ENCODE measurements at regions not wholly inside any gene's neighbourhood (a gene's known extent, or its start where the extent isn't known, plus 50 kb on each side); places are given as distances from the start of the nearest gene placed in this dataset.
"Not testable (repeated sequence)": the region's sequence is repeated elsewhere in the genome, so short reads cannot be mapped to it uniquely, and the experiment has no call there.

- not testable (repeated sequence) for DNase-seq (ENCODE audit: low read depth in 1 of 2, low spot score in 1 of 2)
These were observed 105.0 kb upstream of the HMX1 start for GRCh38 chr4:8976466-8977128.

DNA sequence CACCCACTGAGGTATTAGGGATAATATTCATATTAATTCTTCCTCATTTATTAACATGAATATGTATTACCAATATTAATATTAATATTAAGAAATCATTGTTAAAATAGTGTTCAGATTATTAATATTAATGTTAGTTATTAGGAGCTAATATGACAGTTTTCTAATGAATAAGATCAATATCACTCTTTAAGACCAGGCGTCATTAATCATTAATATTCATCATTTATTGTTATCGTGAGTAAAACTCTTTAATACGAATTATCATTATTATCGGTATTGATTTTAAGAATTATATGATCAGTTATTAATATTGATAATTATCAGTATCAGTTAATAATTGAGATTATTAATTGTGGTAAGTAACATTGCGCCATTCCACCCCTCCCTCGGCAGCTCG lies 101.0 kb upstream of the HMX1 start:
- not testable (repeated sequence) for DNase-seq (ENCODE audit: low read depth in 1 of 2, low spot score in 1 of 2)

- DNase-seq (ENCODE audit: low read depth in 1 of 2, low spot score in 1 of 2) = not testable (repeated sequence)
These were observed 94.3 kb upstream of the HMX1 start for GRCh38 chr4:8965896-8966295.

DNA sequence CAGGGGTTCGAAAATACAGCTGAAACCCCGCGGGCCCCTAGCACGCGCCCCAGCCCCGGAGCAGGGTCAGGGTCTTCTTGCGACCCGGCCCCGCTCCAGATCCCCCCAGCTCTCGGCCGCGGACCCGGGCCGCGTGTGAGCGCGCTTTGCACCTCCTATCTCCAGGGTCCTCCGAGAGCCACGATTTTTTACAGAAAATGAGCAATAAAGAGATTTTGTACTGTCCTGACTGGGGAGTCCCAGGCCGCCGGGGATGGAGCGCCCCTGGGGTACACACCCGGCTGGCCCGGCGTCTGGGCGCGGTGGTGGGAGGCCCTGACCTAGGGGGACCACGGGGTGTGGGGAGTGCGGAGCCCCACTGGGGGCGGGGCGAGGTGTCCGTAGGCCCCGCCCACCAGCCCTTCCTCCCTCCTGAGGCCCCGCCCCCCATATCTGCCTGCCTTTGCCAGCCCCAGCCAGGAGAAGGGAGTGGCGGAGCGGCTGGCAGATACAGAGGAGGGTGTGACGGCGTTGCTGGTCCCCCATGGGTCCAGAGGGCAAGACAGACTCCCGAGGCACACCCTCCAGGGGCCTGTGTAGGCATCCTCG lies 92.7 kb upstream of the HMX1 start:
- DNase-seq (ENCODE audit: low read depth in 1 of 2, low spot score in 1 of 2) = not testable (repeated sequence)

DNA sequence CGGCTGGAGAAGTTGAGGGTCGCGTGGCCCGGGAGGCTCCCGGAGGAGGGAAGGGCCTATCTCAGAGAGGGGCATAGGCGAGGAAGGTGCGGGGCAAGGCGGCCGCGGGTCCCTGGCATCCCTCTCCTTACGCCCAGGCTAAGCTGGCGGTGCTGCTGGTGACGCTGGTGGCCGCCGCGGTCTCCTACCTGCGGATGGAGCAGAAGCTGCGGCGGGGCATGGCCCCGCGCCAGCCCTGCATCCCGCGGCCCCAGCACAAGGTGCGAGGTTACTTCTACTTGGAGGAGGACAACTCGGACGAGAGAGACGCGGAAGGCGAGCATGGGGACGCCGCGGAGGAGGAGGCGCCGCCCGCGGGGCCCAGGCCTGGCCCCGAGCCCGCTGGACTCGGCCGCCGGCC lies 91.9 kb upstream of the HMX1 start:
- DNase-seq (ENCODE audit: low read depth in 1 of 2, low spot score in 1 of 2) = not testable (repeated sequence)

DNA sequence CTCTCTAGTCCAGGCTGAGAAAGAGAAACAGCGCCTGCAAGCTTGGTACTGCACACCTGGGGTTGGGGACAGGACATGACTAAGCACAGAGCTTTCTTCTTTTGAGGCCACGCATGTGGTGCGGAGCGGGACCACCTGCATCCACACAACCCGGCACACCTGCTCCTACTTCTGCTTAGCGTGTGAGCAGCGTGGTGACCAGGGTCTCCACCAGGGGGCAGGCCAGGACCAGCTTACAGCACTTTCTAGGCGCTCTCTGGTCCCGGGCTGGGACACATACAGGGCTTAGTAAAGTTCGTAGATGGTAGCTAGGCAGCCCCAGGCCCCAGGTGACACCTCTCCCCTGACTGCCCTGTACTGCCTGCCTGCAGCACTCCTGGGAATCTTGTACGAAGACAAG lies 89.7 kb upstream of the HMX1 start:
- DNase-seq (ENCODE audit: low read depth in 1 of 2, low spot score in 1 of 2) = peak in 1 of 2 donors; percentile 12

DNA sequence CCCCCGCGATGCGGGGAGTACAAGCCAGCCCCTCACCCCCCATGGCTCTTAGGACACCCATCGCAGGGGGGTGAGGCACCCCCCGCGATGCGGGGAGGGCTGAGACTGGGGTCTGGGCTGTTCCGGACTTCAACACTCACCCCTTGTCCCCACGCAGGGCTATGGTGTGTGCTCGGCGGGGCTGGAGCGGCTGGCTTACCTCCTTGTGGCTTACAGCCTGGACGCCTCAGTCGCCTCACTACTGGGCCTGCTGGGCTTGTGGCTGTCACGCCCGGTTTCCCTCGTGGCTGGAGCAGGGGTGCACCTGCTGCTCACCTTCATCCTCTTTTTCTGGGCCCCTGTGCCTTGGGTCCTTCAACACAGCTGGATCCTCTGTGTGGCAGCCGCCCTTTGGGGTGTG lies 87.8 kb upstream of the HMX1 start:
- DNase-seq (ENCODE audit: low read depth in 1 of 2, low spot score in 1 of 2) = not testable (repeated sequence)

- not testable (repeated sequence) for DNase-seq (ENCODE audit: low read depth in 1 of 2, low spot score in 1 of 2)
These were observed 82.4 kb upstream of the HMX1 start for GRCh38 chr4:8954001-8954400.

- not testable (repeated sequence) for DNase-seq (ENCODE audit: low read depth in 1 of 2, low spot score in 1 of 2)
These were observed 81.2 kb upstream of the HMX1 start for GRCh38 chr4:8952791-8953190.

- DNase-seq (ENCODE audit: low read depth in 1 of 2, low spot score in 1 of 2) = not testable (repeated sequence)
These were observed 80.5 kb upstream of the HMX1 start for GRCh38 chr4:8952109-8952508.

GRCh38 chr4:8945506-8945905 lies 73.9 kb upstream of the HMX1 start:
- DNase-seq (ENCODE audit: low read depth in 1 of 2, low spot score in 1 of 2) = not testable (repeated sequence)

GRCh38 chr4:8943367-8943766 lies 71.7 kb upstream of the HMX1 start:
- DNase-seq (ENCODE audit: low read depth in 1 of 2, low spot score in 1 of 2) = not testable (repeated sequence)

- not testable (repeated sequence) for DNase-seq (ENCODE audit: low read depth in 1 of 2, low spot score in 1 of 2)
These were observed 70.4 kb upstream of the HMX1 start for GRCh38 chr4:8942088-8942487.

DNA sequence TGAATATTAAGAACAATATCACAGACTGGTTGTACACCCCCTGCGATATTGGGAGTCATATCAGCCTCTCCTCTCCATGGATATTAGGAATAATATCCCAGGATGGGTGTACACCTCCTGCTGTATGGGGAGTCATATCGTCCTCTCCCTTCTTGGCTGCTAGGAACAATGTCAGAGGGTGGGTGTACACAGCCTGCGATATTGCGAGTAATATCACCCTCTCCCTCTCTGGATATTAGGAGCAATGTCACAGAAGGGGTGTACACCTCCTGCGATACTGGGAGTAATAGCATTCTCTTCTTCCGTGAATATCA lies 69.8 kb upstream of the HMX1 start:
- not testable (repeated sequence) for DNase-seq (ENCODE audit: low read depth in 1 of 2, low spot score in 1 of 2)

- DNase-seq (ENCODE audit: low read depth in 1 of 2, low spot score in 1 of 2) = no peak
These were observed 69.3 kb upstream of the HMX1 start for GRCh38 chr4:8940792-8941491.

GRCh38 chr4:8939840-8940742 lies 68.5 kb upstream of the HMX1 start:
- no peak for DNase-seq (ENCODE audit: low read depth in 1 of 2, low spot score in 1 of 2)

DNA sequence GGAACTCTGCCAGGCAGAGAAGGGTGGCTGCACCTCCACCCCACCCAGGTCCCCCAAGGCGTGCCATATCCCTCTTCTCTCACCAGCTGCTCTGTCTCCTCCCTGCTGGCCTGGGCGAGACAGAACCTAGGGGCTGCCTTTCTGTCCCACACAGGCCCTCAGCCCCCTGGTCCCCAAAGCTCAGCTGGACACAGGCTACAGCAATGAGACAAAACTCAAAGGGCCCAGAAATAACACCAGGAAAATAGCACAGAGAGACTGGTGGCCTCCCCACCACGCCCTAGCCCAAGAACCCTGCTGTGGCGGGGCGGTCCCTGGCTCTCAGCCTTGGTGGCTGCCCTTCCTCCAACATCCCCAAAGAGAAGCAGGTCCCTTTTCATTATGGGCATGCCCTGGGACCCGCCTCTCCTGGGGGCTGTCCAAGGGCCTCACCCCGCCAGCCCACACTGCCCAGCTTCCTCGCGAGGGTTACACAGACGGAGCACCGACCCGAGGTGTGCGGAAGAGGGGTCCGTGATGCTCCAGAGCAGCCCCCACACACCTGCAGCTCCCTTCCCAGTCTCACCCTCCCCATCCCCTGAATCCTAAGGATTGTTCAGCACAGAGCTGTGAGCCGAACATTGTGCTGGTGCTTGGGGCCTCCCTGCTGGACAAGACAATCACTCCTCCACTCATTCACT lies 67.7 kb upstream of the HMX1 start:
- DNase-seq (ENCODE audit: low read depth in 1 of 2, low spot score in 1 of 2) = no peak

DNA sequence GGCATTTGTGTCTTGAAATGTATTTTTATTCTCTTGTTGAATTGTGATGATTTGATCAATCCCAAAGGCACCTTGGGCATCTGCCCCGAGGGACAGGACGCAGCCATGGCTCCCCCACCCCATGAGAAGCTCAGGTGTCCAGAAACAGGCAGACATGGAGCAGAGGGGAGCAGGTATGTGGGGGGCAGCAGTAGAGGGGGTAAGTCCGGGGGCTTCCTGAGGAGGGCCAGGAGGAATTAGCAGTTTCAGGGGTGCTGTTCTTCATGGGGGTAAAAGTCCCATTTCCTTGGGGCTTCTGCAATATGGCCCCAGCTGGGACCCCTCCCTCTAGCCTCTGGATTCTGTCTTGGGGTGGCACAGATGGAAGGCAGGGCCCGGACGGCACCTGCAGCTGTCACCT lies 67.0 kb upstream of the HMX1 start:
- DNase-seq (ENCODE audit: low read depth in 1 of 2, low spot score in 1 of 2) = no peak

GRCh38 chr4:8938137-8938536 lies 66.5 kb upstream of the HMX1 start:
- no peak for DNase-seq (ENCODE audit: low read depth in 1 of 2, low spot score in 1 of 2)

DNA sequence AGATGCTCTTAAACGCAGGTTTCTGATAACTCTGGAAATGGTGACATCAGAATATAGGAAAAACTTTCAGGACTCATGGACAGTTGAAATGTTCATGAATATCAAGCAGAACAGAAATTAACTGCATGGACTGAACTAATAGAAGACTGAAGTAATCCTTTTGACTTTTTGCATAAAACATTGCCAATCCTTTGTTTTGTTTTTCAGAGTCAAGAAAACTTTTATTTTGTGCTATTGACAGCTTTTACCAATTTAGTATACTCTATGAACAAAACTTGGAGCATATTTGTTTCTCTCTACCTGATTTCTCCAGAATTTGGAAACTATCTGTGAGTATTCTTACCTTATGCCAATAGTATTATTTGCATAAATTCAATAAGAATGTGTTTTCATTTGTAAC lies 61.2 kb upstream of the HMX1 start:
- no peak for DNase-seq (ENCODE audit: low read depth in 1 of 2, low spot score in 1 of 2)

GRCh38 chr4:8928074-8928473 lies 56.4 kb upstream of the HMX1 start:
- DNase-seq (ENCODE audit: low read depth in 1 of 2, low spot score in 1 of 2) = no peak
